SK-N-SH treated with all-trans-retinoic acid at 6 μM for 48 hours (cell line): ENCODE measurements at regions not wholly inside any gene's neighbourhood (a gene's known extent, or its start where the extent isn't known, plus 50 kb on each side); places are given as distances from the start of the nearest gene placed in this dataset.

Experiments used
- ATAC-seq: fragments of 200-7000 bp; cut with Tn5 transposase; 3 replicates; pipeline ENCODE4 v1.9.1; 2020; ENCODE audit warnings: mild to moderate bottlenecking, moderate library complexity
- BACH2 ChIP-seq: fragments of 250-450 bp; sonication (Bioruptor Pico); IDR thresholded peaks from 2 replicates; pipeline ENCODE4 v1.9.0; 2021; ENCODE audit warnings: mild to moderate bottlenecking, borderline replicate concordance
- CSDC2 ChIP-seq: fragments of 250-450 bp; sonication (Bioruptor Pico); IDR thresholded peaks from 2 replicates; pipeline ENCODE4 v1.5.0; 2020; ENCODE audit warnings: mild to moderate bottlenecking, moderate library complexity
- ESRRG ChIP-seq: fragments of 250-450 bp; sonication (Bioruptor Pico); IDR thresholded peaks from 2 replicates; pipeline ENCODE4 v1.6.1; 2021; ENCODE audit warnings: mild to moderate bottlenecking
- ISL1 ChIP-seq: fragments of 250-450 bp; sonication (Bioruptor Pico); IDR thresholded peaks from 2 replicates; pipeline ENCODE4 v2.1.2; 2022; ENCODE audit warnings: mild to moderate bottlenecking, moderate library complexity
- OSR1 ChIP-seq: fragments of 250-450 bp; sonication (Bioruptor Pico); IDR thresholded peaks from 2 replicates; pipeline ENCODE4 v1.8.0; 2022; ENCODE audit warnings: moderate library complexity, mild to moderate bottlenecking, inconsistent platforms
- PPARA ChIP-seq: fragments of 250-450 bp; sonication (Bioruptor Pico); IDR thresholded peaks from 2 replicates; pipeline ENCODE4 v1.5.0; 2020; ENCODE audit warnings: mild to moderate bottlenecking, borderline replicate concordance
- RARB ChIP-seq: fragments of 250-450 bp; sonication (Bioruptor Pico); IDR thresholded peaks from 2 replicates; pipeline ENCODE4 v1.8.0; 2021; ENCODE audit warnings: mild to moderate bottlenecking, moderate library complexity
- SNAI2 ChIP-seq: fragments of 250-450 bp; sonication (Bioruptor Pico); IDR thresholded peaks from 2 replicates; pipeline ENCODE4 v1.5.0; 2020; ENCODE audit warnings: mild to moderate bottlenecking, moderate library complexity
- TCF4 ChIP-seq: fragments of 250-450 bp; sonication (Bioruptor Pico); IDR thresholded peaks from 2 replicates; pipeline ENCODE4 v1.8.0; 2021; ENCODE audit warnings: mild to moderate bottlenecking, moderate library complexity, borderline replicate concordance
- TOX ChIP-seq: fragments of 250-450 bp; sonication (Bioruptor Pico); IDR thresholded peaks from 2 replicates; pipeline ENCODE4 v1.8.0; 2021; ENCODE audit warnings: mild to moderate bottlenecking, moderate library complexity, borderline replicate concordance
- ZC3H10 ChIP-seq: fragments of 250-450 bp; sonication (Bioruptor Pico); IDR thresholded peaks from 2 replicates; pipeline ENCODE4 v1.5.1; 2021; ENCODE audit warnings: mild to moderate bottlenecking, moderate library complexity
- ZFP3 ChIP-seq: fragments of 250-450 bp; sonication (Bioruptor Pico); IDR thresholded peaks from 2 replicates; pipeline ENCODE4 v1.5.0; 2020; ENCODE audit warnings: mild to moderate bottlenecking, moderate library complexity
- ZFP30 ChIP-seq: fragments of 450-650 bp; formaldehyde crosslinking; IDR thresholded peaks from 2 replicates; pipeline ENCODE4 v1.5.0; 2022; ENCODE audit warnings: mild to moderate bottlenecking, moderate library complexity
- ZNF565 ChIP-seq: fragments of 450-650 bp; formaldehyde crosslinking; conservative IDR thresholded peaks from 2 replicates; pipeline ENCODE4 v1.5.0; 2020; ENCODE audit warnings: low read depth, mild to moderate bottlenecking, moderate library complexity
- ZNF70 ChIP-seq: fragments of 450-650 bp; formaldehyde crosslinking; IDR thresholded peaks from 2 replicates; pipeline ENCODE4 v1.5.0; 2020; ENCODE audit warnings: mild to moderate bottlenecking, moderate library complexity
- ZNF8 ChIP-seq: fragments of 450-650 bp; formaldehyde crosslinking; IDR thresholded peaks from 2 replicates; pipeline ENCODE4 v1.5.0; 2020; ENCODE audit warnings: mild to moderate bottlenecking, moderate library complexity
- TF ChIP-seq, protein P1 (sequence below): fragments of 250-450 bp; sonication (Bioruptor Pico); IDR thresholded peaks from 2 replicates; pipeline ENCODE4 v1.5.1; 2020; ENCODE audit warnings: low read depth, mild to moderate bottlenecking, moderate library complexity
- TF ChIP-seq, protein P2 (sequence below): fragments of 250-450 bp; sonication (Bioruptor Pico); IDR thresholded peaks from 2 replicates; pipeline ENCODE4 v1.8.0; 2021; ENCODE audit warnings: low read depth, mild to moderate bottlenecking, moderate library complexity, borderline replicate concordance
- TF ChIP-seq, protein P3 (sequence below): fragments of 250-450 bp; sonication (Bioruptor Pico); IDR thresholded peaks from 2 replicates; pipeline ENCODE4 v1.8.0; 2020; ENCODE audit warnings: mild to moderate bottlenecking, moderate library complexity, borderline replicate concordance
- TF ChIP-seq, protein P4 (sequence below): fragments of 250-450 bp; sonication (Bioruptor Pico); IDR thresholded peaks from 2 replicates; pipeline ENCODE4 v1.5.0; 2020; ENCODE audit warnings: mild to moderate bottlenecking, moderate library complexity

DNA sequence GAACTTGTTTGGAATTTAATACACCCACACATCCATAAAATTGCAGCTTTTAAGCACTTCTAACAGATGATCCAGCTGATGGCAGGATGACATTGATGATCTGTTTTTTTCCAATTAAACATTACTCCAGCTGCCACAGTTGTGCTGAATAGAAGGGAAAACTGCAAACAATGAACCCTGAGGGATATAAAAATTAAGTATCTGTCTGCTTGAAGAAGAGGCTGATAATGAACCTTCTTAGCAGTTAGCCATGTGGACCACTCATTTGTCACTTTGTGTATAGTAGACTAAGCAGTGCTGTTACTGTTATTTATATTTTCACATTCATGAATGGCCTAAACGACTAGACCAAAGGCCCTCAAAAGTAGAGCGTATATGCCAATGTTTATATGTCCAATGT, 1201.0 kb upstream of the LRRTM1 start:
- TF ChIP-seq CSDC2 (CRISPR knock-in tag) (no peak), ZNF565 (no peak), ZFP30 (CRISPR knock-in tag) (no peak), TOX (CRISPR knock-in tag) (no peak), ISL1 (CRISPR knock-in tag) (no peak), PPARA (CRISPR knock-in tag) (no peak)
- TF ChIP-seq, protein P1, sequence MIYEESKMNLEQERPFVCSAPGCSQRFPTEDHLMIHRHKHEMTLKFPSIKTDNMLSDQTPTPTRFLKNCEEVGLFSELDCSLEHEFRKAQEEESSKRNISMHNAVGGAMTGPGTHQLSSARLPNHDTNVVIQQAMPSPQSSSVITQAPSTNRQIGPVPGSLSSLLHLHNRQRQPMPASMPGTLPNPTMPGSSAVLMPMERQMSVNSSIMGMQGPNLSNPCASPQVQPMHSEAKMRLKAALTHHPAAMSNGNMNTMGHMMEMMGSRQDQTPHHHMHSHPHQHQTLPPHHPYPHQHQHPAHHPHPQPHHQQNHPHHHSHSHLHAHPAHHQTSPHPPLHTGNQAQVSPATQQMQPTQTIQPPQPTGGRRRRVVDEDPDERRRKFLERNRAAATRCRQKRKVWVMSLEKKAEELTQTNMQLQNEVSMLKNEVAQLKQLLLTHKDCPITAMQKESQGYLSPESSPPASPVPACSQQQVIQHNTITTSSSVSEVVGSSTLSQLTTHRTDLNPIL (CRISPR knock-in tag): no peak
- TF ChIP-seq, protein P2, sequence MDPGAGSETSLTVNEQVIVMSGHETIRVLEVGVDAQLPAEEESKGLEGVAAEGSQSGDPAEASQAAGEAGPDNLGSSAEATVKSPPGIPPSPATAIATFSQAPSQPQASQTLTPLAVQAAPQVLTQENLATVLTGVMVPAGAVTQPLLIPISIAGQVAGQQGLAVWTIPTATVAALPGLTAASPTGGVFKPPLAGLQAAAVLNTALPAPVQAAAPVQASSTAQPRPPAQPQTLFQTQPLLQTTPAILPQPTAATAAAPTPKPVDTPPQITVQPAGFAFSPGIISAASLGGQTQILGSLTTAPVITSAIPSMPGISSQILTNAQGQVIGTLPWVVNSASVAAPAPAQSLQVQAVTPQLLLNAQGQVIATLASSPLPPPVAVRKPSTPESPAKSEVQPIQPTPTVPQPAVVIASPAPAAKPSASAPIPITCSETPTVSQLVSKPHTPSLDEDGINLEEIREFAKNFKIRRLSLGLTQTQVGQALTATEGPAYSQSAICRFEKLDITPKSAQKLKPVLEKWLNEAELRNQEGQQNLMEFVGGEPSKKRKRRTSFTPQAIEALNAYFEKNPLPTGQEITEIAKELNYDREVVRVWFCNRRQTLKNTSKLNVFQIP (CRISPR knock-in tag): no peak
- TF ChIP-seq, all 23 proteins: peak for 0
- ATAC-seq: no peak

DNA sequence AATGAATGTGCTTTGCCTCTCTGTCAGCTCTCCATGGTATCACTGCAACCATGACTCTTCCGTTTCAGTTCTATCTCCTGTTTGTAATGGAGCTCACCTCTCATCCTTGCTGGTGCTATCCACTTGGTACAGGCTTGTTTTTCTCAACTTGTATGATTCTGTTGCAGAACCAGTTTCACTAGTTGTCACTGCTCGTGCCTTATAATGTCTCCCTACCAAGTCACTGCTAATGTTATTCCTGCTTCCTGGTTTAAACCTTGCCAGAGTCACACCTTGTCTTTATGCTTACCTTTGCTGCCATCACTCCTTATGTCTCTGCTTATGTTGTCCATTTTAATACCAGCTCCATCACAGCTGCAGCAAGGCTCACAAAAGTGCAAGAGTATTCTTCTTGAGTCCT, 1191.0 kb upstream of the LRRTM1 start:
- ATAC-seq: no peak
- TF ChIP-seq, protein P2 (CRISPR knock-in tag): no peak
- TF ChIP-seq PPARA (CRISPR knock-in tag): no peak
- TF ChIP-seq ZNF565: no peak
- no peak for TF ChIP-seq ZNF70 (CRISPR knock-in tag)
- TF ChIP-seq CSDC2 (CRISPR knock-in tag): no peak

DNA sequence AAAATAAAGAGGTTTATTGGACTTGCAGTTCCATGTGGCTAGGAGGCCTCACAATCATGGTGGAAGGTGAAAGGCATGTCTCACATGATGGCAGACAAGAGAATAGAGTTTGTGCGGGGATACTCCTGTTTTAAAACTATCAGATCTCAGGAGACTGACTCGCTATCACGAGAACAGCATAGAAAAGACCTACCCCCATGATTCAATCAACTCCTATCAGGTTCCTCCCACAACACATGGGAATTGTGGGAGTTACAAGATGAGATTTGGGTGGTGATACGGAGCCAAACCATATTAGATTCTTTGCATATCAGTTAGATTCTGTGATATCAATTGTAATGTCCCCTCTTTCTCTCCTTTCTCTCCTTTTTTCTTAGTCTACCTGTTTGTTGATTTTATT, 1178.7 kb upstream of the LRRTM1 start:
- TF ChIP-seq ZFP30 (CRISPR knock-in tag) (no peak), TCF4 (no peak), ESRRG (no peak), RARB (CRISPR knock-in tag) (no peak), CSDC2 (CRISPR knock-in tag) (no peak), TOX (CRISPR knock-in tag) (no peak), ZC3H10 (no peak), PPARA (CRISPR knock-in tag) (no peak), BACH2 (CRISPR knock-in tag) (no peak)
- TF ChIP-seq, protein P3, sequence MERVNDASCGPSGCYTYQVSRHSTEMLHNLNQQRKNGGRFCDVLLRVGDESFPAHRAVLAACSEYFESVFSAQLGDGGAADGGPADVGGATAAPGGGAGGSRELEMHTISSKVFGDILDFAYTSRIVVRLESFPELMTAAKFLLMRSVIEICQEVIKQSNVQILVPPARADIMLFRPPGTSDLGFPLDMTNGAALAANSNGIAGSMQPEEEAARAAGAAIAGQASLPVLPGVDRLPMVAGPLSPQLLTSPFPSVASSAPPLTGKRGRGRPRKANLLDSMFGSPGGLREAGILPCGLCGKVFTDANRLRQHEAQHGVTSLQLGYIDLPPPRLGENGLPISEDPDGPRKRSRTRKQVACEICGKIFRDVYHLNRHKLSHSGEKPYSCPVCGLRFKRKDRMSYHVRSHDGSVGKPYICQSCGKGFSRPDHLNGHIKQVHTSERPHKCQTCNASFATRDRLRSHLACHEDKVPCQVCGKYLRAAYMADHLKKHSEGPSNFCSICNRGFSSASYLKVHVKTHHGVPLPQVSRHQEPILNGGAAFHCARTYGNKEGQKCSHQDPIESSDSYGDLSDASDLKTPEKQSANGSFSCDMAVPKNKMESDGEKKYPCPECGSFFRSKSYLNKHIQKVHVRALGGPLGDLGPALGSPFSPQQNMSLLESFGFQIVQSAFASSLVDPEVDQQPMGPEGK (CRISPR knock-in tag): no peak
- TF ChIP-seq, protein P4, sequence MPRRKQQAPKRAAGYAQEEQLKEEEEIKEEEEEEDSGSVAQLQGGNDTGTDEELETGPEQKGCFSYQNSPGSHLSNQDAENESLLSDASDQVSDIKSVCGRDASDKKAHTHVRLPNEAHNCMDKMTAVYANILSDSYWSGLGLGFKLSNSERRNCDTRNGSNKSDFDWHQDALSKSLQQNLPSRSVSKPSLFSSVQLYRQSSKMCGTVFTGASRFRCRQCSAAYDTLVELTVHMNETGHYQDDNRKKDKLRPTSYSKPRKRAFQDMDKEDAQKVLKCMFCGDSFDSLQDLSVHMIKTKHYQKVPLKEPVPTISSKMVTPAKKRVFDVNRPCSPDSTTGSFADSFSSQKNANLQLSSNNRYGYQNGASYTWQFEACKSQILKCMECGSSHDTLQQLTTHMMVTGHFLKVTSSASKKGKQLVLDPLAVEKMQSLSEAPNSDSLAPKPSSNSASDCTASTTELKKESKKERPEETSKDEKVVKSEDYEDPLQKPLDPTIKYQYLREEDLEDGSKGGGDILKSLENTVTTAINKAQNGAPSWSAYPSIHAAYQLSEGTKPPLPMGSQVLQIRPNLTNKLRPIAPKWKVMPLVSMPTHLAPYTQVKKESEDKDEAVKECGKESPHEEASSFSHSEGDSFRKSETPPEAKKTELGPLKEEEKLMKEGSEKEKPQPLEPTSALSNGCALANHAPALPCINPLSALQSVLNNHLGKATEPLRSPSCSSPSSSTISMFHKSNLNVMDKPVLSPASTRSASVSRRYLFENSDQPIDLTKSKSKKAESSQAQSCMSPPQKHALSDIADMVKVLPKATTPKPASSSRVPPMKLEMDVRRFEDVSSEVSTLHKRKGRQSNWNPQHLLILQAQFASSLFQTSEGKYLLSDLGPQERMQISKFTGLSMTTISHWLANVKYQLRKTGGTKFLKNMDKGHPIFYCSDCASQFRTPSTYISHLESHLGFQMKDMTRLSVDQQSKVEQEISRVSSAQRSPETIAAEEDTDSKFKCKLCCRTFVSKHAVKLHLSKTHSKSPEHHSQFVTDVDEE (CRISPR knock-in tag): no peak
- TF ChIP-seq, protein P2 (CRISPR knock-in tag): no peak
- ATAC-seq: no peak

DNA sequence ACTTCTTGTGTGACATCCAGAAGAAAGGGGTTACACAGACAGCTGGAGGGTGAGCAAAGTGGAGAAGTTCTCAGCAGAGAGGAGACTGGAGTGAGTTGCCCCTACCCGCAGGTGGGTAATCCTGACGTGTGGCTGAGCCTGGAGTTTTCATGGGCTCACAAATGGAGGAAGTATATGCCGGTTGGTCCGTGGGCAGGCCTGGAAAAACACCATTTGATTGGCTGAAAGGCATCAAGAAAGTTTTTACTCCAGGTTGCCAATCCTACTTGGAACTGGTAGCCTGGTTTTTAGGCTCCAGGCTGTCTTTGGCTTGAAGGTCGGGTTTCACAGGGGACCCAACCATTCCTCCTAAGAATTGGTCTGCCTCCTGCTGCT, 1177.4 kb upstream of the LRRTM1 start:
- ATAC-seq: no peak
- TF ChIP-seq PPARA (CRISPR knock-in tag): no peak
- TF ChIP-seq, protein P3 (CRISPR knock-in tag): no peak
- no peak for TF ChIP-seq RARB (CRISPR knock-in tag)
- TF ChIP-seq SNAI2 (CRISPR knock-in tag): no peak
- TF ChIP-seq, protein P2 (CRISPR knock-in tag): no peak
- TF ChIP-seq OSR1 (CRISPR knock-in tag): no peak
- TF ChIP-seq ZNF70 (CRISPR knock-in tag): no peak
- TF ChIP-seq TCF4: no peak
- no peak for TF ChIP-seq TOX (CRISPR knock-in tag)
- no peak for TF ChIP-seq ZNF8 (CRISPR knock-in tag)
- no peak for TF ChIP-seq ZFP3
